Activated CD4-positive, alpha-beta T cell treated with anti-CD3 and anti-CD28 coated beads for 24 hours (primary cell): ENCODE measurements at regions not wholly inside any gene's neighbourhood (a gene's known extent, or its start where the extent isn't known, plus 50 kb on each side); places are given as distances from the start of the nearest gene placed in this dataset.
"Not testable (repeated sequence)": the region's sequence is repeated elsewhere in the genome, so short reads cannot be mapped to it uniquely, and the experiment has no call there.

Experiments
- DNase-seq, 2 donors: peaks; one replicate each; pipeline ENCODE4 v3.0.0-alpha.2; 2020; ENCODE audit warnings: low read depth in 2 of 2

DNA sequence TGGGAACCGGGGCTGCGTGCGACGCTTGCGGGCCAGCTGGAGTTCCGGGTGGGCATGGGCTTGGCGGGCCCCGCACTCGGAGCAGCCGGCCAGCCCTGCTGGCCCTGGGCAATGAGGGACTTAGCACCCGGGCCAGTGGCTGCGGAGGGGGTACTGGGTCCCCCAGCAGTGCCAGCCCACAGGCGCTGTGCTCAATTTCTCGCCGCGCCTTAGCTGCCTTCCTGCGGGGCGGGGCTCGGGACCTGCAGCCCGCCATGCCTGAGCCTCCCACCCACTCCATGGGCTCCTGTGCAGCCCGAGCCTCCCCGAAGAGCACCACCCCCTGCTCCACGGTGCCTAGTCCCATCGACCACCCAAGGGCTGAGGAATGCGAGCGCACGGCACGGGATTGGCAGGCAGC, 63.8 kb downstream of the PLXNA1 start:
- not testable (repeated sequence) for DNase-seq

DNA sequence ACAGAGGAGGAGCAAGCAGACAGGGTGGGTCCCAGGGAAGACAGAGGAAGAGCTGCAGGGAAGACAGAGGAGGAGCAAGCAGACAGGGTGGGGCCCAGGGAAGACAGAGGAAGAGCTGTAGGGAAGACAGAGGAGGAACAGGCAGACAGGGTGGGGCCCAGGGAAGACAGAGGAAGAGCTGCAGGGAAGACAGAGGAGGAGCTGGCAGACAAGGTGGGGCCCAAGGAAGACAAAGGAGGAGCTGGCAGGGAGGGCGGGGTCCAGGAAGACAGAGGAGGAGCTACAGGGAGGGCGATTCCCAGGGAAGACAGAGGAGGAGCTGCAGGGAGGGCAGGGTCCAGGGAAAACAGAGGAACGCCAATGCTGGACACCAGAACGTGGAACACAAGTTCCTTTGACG, 66.5 kb downstream of the PLXNA1 start:
- DNase-seq: no peak

DNA sequence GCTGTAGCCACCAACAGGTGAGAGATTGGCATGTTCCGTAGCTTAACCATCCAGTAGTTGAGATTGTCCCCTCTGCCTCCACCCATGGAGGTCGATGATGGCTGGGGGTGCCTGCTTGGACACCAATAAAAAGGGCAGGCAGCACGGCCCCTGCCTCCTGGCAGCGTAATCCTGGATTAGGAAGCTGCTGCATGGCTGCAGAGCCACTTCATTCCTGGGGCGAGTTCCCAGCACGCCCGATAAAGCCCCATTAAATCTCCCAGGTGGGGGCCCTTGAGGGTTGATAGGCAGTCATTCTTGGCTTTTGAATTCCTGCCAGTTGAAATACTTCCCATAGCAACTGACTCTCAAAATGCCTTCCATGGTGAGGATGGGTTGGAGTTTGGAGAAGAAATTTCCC, 67.8 kb downstream of the PLXNA1 start:
- DNase-seq: no peak

DNA sequence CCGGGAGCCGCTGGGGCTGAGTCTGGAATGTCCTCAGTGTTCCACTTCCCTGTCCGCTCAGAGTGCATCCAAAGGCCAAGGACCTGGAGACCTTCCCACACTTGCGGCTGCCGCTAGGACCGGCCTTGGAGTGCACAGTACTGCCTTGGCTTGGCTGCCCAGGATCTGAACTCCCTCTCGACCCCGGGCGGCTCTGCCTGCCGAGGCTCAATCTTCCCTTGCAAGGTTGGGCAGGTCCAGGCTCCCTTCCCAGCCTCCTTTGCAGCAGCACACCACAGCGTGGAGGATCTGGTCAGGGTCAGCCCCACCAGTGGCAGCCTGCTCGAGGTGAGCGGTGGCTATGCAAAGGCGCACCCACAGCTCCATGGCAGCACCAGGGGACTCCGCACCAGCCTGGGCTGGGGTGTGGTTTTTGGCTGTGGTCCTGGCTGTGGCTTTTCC, 69.2 kb downstream of the PLXNA1 start:
- no peak for DNase-seq

DNA sequence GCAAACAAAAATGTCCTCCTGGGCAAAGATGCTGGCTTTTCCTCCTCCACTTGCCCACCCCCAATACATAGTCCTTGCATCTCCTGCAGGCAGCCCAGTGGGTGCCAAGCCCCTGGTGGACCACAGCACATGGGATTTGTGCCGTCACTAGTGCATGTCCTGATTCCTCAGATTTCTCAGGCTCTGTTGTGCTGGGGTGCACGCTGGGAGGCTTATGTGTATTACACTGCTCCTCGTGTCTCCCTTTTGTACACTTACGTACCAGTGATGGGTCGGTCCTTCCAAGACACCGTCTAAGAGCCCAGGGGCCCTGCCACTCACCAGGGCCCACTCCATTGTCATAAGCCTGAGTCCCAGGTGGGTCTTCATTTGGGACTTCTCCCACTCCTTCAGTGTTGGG, 70.1 kb downstream of the PLXNA1 start:
- DNase-seq: no peak

DNA sequence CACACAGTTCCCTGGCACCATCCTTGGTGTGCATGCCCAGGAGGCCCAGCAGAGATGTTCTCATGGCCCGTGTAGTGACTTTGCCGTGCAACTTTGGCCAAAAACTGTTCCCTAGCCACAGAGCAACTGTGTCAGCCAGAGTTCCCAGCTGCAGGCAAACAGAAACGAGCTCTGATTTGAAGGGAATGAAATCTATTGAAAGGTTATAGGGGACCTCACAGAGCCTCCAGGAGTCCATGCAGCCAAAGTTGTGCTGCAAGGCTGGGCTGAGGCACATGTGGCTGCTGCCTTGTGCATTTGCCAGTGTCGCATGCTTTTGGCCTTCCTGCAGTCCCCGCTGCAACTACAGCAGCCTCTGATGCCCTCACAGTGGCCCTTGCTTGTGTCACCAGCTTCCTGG, 70.5 kb downstream of the PLXNA1 start:
- no peak for DNase-seq

DNA sequence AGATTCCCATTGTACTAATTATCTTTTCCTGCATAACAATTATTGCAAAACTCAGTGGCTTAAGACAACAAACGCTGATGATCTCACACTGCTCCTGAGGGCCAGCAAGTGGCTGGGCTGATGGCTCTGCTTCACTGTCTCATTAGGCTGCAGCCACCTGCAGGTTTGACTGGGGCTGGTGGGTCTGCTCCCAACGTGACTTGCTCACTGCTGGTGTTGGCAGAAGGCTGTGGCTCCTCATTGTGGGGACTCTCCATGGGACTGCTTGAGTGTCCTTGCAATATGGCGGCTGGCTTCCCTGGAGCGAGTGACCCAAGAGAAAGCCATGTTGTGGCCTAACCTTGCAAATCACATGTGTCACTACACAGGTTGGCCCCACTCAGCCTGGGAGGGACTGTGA, 71.1 kb downstream of the PLXNA1 start:
- DNase-seq: no peak

DNA sequence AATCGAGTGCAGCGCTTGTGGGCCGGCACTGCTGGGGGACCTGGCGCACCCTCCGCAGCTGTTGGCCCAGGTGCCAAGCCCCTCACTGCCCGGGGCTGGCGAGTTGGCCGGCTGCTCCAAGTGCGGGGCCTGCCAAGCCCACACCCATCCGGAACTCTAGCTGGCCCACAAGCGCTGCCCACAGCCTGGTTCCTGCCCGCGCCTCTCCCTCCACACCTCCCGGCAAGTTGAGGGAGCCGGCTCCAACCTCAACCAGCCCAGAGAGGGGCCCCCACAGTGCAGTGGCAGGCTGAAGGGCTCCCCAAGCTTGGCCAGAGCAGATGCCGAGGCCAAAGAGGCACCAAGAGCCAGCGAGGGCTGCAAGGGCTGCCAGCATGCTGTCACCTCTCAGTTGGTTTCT, 73.4 kb downstream of the PLXNA1 start:
- DNase-seq: no peak

DNA sequence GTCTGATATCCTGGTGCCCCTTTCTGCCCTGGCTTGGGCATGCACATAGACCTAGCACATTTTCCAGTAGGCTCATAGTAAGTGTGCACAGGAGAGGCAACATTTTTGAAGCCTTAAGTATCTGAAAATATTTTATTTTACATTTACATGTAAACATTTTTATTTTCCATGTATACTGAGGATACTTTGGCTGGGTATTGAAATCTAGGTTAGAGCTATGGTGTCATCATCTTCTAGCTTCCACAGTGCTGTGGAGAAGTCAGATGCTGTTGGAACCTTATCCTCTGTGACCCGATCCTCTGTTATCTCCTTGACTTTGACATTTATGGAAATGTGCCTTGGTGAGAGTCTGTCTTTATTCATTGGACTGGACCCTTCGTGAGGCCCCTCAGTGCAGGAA, 74.1 kb downstream of the PLXNA1 start:
- DNase-seq: no peak

DNA sequence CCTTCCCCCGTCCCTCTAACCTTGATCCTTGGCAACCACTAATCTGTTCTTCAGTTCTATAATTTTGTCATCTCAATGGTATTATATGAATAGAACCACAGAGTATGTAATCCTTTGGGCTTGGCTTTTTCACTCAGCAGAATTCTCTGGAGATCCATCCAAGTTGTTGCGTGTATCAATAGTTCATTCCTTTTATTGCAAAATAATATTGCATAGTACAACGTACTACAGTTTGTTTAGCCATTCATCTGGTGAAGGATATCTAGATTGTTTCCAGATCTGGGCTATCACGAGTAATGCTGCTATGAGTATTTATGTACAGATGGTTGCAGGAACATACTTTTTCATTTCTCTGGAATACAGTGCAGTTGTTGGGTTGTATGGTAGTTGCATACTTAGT, 76.2 kb downstream of the PLXNA1 start:
- no peak for DNase-seq

DNA sequence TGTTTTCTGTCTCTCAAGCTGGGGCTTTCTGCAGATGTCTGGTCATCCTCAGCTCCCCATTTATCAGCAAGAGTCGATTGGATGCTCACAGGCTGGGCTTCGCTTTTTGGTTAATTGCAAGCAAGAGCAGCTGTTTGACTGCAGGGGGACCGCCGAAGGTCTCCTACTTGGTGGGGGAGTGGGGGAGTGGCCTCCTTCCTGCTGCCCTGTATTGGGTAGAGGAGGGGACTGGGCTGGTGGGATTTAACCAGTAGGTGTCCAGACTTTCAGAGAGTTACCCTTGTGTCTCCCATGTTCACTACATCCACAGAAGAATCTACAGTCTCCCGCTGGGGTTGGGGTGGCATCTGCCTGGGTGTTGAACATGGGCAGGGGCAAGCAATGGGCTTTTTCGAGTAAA, 78.7 kb downstream of the PLXNA1 start:
- no peak for DNase-seq

DNA sequence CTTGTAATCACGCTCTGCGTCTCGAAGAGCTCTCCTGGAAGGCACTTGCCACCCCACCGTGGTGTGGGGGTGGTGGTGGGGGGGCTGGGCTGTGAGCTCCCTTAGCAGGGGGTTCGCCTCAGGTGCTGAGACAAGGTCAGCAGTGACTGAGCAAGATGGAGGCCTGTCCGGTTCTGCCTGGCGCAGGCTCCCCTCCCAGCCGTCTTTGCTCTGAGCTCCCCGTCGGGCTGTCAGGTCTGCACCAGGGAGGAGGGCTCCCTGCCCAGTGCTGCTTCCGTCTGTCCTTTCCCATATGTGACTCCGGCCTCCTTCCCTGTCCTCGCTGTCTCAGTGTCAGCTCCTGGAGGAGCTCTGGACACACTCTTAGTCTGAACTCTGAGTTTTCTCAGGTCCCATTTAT, 80.0 kb downstream of the PLXNA1 start:
- no peak for DNase-seq

DNA sequence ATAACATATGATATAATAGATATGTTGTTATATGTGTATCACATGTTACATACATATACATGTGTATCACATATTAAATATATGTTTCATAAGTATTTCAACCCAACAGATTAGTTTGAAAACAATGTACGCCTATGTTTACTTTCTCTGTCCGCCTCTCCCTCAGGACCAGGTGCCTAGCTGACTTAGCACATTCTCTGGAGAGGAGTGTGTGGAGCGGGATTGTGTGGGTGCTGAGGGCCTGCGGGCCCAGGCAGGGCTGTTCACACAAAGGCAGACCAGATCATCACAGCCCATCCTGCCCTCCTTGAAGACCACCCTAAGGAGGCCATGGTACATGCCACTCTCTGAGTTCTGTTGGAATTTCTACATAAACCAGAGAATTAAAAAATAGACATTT, 81.0 kb downstream of the PLXNA1 start:
- DNase-seq: no peak

DNA sequence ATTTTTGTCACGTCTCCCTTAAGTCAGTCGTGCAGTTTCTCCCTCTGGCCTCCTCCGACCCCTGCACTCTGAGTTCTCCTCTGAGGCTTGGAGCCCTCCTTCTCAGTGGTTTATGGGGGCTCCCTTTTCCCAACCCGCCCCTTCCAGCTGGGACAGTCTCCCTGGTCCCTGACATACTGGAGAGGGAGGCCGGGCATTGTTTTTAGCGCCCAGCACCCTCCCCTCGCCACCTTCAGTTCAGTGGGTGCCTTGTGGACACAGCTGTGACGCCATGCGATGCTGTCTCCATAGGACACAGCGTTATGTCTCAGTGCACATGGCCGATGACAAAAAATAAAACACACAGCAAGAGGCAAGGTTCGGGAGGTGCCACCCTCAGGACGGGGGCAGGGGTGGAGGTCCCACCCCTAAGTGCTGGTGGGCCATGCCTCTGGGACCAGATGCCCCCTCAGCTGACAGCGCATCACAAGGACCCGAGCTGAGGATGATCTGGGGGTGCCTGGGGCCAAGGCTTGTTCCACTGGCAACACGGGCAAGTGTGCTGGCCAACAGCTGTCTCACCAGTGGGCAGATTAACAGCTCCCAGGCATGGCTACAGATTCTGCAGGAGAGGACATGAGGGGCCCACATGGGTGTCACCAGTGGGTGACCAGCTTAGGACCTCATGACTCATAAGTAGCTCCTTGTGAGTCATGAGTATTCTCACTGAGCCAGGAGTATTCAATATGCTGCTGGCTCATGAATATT, 81.6 kb downstream of the PLXNA1 start:
- DNase-seq: no peak

DNA sequence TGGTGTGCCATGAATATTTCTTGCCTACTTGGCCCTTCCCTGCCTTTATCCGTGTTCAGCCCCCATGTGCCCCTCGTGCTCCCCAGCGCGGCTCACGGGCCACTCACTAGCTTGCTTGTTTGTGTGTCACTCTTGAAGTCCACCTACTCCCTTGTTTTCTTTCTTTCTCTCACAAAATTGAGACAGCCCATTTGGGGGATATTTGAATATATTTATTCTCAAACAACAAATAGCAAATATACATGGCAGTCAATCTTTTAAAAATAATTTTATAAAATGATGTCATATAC, 82.2 kb downstream of the PLXNA1 start:
- DNase-seq: no peak

DNA sequence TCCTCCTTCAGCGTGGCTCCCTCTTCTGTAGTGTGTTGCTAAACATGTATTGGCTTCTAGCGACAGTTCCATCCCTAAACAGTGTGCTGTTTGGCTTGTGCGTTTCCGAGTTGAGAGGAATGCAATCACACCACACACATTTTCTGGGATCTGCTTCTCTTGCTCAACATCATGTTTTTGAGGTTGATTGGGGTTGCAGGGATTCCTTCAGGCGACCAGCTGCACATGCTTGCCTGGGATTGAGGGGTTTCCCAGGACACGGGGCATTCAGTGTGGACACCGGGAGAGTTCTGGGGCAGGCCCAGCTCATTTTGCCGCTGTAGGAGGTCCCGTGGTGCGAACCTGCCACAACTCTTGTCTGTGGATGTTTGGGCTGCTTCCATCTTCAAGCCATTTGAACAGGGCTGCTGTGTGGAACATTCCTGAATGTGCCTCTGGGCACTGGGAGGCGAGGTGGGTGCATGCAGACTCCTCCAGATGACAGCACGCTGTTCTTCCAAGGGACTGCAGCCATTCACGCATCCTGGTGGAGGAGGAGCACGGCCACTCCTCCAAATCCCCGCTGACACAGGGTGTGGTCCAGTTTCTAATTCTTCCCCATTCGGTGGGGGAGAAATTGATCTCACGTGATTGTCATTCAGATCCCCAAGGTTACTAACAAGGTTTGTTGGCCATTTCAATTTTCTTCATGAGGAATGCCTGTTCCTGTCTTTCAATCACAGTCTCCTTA, 82.8 kb downstream of the PLXNA1 start:
- DNase-seq: no peak

DNA sequence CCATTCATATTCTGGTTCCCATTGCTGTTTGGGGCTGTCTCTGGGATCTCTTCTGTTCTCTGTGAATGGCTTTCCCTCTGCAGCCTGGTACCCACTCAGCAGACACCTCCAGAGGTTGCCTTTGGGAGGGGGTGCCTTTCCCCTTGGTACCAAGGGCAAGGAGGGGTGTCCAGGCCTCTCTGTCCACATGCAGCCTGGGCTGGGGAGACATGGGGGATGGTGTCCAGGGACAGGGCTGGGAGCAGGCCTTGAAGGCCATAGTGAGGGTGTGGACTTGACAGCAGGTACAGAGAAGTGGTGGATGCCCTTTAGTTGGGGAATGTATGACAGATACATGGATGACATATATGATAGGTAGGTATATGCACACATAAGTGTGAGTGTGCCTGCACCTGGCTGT, 83.7 kb downstream of the PLXNA1 start:
- DNase-seq: no peak

DNA sequence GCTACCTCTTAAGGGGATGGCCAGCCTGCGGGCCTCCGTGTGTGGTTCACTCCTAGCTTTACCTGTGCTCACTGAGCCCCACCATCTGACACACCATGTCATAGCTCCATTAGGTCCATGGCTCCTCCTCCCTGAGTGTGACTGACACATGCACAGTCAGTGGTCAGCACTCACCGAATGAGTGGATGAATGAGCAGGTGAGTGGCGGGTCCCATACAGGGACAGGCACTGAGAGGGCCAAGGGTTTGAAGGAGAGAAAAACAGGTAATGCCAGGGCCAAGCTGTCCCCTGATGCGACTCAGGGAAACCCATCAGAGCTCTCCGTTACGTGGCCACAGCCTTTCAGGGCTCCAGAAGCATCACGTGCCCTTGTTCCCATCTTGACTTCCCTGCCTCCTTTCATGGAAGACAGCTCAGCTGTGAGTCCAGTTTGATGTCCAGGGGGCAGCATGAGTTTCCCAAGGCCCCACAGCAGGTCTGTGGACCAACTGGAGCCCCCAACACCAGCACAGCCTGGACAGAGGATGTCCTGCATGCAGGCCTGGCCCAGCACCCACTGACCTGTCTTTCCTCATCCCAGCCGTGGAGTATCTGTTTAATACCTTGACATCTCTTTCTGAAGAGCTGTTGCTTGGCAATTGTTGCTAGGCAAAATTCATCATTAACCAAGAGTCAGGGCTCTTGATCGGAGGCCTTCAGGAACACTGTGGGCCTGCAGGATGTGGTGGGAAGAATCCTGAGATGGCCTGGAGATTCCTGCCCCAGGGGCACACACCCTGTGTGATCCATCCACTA, 84.4 kb downstream of the PLXNA1 start:
- DNase-seq: no peak

DNA sequence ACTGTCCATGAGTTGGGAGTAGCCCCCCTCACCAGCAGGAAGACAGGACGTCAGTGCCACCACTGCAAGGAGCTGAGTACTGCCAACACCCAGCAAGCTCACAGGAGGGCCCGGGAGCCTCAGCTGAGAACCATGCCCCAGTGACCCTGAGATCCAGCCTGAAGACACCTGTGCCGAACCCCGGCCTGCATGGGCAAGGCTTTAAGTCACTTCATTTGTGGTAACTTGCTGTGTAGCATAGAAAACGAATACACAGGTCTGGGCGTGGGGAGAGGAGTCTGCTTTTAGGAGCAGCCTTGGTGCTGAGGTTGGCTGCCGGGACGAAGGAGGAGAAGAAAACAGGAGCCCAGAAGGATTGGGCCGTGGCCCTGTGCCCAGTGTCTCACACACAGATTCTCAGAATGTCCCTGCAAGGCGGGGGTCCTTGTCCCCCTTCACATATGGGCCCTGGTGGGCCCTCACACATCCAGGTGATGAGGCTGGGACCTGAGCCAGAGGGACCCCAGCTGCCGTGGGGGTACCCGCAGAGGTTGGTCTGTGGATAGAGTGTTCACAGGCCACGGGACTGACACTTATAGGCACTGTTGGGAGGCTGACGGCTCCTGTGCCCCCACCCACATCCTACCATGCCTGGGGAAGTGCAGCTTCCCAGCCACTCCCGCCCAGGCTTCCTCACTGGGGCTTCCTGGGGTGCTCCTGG, 85.3 kb downstream of the PLXNA1 start:
- no peak for DNase-seq

DNA sequence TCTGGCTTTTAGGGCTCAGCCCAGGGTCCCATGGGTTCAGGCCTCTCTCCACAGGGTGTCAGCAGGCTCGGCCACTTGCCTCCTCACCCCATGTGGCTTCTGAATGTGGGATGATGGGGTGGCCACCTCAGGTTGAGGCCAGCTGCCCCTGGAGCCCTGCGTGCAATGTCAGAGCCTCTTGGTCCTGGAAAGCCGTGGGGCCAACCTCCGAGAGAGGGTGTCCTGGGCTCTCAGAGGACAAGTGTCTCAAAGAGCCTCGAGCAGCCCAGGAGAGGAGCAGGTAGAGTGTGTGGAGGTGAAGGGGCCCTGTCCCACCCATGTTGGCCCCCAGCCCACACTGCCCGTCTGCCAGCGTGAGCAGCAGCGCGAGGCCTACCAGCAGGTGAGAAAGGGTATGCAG, 86.0 kb downstream of the PLXNA1 start:
- DNase-seq: no peak

DNA sequence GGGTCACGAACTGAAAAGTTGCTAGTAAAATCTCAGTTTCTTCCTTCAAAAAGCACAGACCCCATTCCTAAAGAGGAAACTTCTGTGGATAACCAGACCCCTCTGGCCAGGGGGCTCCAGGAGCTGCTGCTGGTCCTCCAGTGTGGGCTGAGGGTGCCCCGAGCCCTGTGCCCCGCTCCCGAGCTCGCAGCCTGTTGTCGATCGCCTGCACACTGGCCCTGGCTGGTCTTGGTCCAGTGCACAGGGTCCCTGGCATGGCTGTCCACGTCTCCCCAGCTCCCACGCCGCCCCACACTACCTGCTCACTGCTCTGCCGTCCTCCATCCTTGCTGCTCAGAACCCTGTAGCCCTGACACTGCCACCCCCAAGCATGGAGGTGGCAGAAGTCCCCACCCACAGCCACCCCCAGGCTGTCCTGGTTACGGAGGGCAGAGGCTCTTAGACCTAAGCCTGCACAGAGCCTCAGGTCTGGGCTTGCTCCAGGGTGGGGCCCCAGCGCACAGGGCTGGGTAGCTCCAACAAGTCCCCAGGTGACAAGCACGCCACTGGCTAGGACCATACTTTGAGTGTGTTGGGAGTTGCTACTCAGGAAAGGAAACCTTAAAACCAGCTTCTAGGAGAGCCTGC, 87.0 kb downstream of the PLXNA1 start:
- no peak for DNase-seq

DNA sequence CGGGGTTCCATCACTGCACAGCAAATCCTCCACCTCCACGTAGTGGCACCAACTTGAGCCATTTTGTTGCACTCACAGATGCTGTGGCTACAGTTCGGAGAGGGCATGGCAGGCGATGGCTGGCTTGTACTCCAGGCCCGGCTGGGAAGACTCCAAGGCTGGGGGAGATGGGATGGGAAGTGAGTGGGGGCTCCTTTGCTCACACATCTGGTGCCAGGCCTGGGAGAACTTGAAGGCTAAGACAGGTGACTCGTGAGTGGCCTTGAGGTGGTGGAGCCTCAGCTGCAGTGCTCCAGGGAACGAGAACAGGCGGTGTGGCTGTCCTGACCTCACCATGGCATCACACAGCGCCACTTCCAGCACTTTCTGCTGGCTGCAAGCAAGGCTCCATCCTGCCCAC, 87.9 kb downstream of the PLXNA1 start:
- no peak for DNase-seq
